ENCODE measurements at regions not wholly inside any gene's neighbourhood (a gene's known extent, or its start where the extent isn't known, plus 50 kb on each side); places are given as distances from the start of the nearest gene placed in this dataset.

DNA sequence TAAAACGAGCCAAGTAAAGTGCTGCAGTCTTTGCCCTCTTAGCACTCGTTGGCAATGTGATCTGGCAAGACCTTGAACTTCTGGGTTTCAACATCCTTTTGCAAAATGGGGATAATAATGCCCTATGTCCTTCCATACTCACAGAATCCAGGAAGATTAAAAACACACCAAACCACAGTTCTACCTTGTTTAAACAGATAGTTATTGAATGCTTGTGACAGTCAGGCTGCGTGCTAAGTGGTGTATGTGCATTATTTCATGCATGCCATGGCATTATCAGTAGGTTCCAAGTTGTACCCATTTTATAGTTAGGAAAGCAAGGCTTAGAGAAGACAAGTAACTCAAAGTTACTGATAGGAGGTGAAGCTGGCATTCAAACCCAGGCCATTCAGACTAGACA lies 308.6 kb upstream of the PROX1 start:
- TF ChIP-seq POLR2AphosphoS5 (IDR thresholded peaks at IDR 0.05; ENCODE audit: low read depth, low read length) (no peak), TAF1 (IDR thresholded peaks at IDR 0.05; ENCODE audit: borderline replicate concordance, insufficient read depth, low read length) (no peak), FOXP2 (optimal IDR thresholded peaks at IDR 0.05; ENCODE audit: borderline replicate concordance, extremely low read depth, extremely low read length, insufficient read depth) (no peak)
- TF ChIP-seq, protein P1, sequence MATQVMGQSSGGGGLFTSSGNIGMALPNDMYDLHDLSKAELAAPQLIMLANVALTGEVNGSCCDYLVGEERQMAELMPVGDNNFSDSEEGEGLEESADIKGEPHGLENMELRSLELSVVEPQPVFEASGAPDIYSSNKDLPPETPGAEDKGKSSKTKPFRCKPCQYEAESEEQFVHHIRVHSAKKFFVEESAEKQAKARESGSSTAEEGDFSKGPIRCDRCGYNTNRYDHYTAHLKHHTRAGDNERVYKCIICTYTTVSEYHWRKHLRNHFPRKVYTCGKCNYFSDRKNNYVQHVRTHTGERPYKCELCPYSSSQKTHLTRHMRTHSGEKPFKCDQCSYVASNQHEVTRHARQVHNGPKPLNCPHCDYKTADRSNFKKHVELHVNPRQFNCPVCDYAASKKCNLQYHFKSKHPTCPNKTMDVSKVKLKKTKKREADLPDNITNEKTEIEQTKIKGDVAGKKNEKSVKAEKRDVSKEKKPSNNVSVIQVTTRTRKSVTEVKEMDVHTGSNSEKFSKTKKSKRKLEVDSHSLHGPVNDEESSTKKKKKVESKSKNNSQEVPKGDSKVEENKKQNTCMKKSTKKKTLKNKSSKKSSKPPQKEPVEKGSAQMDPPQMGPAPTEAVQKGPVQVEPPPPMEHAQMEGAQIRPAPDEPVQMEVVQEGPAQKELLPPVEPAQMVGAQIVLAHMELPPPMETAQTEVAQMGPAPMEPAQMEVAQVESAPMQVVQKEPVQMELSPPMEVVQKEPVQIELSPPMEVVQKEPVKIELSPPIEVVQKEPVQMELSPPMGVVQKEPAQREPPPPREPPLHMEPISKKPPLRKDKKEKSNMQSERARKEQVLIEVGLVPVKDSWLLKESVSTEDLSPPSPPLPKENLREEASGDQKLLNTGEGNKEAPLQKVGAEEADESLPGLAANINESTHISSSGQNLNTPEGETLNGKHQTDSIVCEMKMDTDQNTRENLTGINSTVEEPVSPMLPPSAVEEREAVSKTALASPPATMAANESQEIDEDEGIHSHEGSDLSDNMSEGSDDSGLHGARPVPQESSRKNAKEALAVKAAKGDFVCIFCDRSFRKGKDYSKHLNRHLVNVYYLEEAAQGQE (IDR thresholded peaks at IDR 0.05; ENCODE audit: insufficient read depth in 1 of 2, low read depth in 2 of 2, low read length in 2 of 2) = no peak
